ENCODE measurements at regions not wholly inside any gene's neighbourhood (a gene's known extent, or its start where the extent isn't known, plus 50 kb on each side); places are given as distances from the start of the nearest gene placed in this dataset.
"Not testable (repeated sequence)": the region's sequence is repeated elsewhere in the genome, so short reads cannot be mapped to it uniquely, and the experiment has no call there.

GRCh38 chr11:106281455-106282173 is 204.2 kb downstream of the AASDHPPT start:
- FAIRE-seq, result no peak

- no peak for FAIRE-seq
Measured at GRCh38 chr11:106286881-106287504, 209.5 kb downstream of the AASDHPPT start.

GRCh38 chr11:106288057-106288456 is 210.6 kb downstream of the AASDHPPT start:
- FAIRE-seq, result no peak

- no peak for FAIRE-seq
Measured at GRCh38 chr11:106288822-106289387, 211.4 kb downstream of the AASDHPPT start.

- FAIRE-seq, result no peak
Measured at GRCh38 chr11:106292526-106292925, 215.1 kb downstream of the AASDHPPT start.

GRCh38 chr11:106295974-106296373 is 218.5 kb downstream of the AASDHPPT start:
- no peak for FAIRE-seq

- FAIRE-seq, result no peak
Measured at GRCh38 chr11:106302416-106302815, 225.0 kb downstream of the AASDHPPT start.

GRCh38 chr11:106304274-106304673 is 226.8 kb downstream of the AASDHPPT start:
- no peak for FAIRE-seq

GRCh38 chr11:106305458-106305857 is 228.0 kb downstream of the AASDHPPT start:
- FAIRE-seq, result no peak

- FAIRE-seq, result no peak
Measured at GRCh38 chr11:106306942-106307341, 229.5 kb downstream of the AASDHPPT start.

- no peak for FAIRE-seq
Measured at GRCh38 chr11:106309070-106309684, 231.7 kb downstream of the AASDHPPT start.

GRCh38 chr11:106311531-106312230 is 234.2 kb downstream of the AASDHPPT start:
- FAIRE-seq, result no peak

- not testable (repeated sequence) for FAIRE-seq
Measured at GRCh38 chr11:106317208-106317773, 239.8 kb downstream of the AASDHPPT start.

- no peak for FAIRE-seq
Measured at GRCh38 chr11:106321601-106322000, 244.1 kb downstream of the AASDHPPT start.

- no peak for FAIRE-seq
Measured at GRCh38 chr11:106322106-106322505, 244.6 kb downstream of the AASDHPPT start.

GRCh38 chr11:106326087-106326486 is 248.6 kb downstream of the AASDHPPT start:
- no peak for FAIRE-seq

- FAIRE-seq, result no peak
Measured at GRCh38 chr11:106327134-106327533, 249.7 kb downstream of the AASDHPPT start.

- FAIRE-seq, result no peak
Measured at GRCh38 chr11:106327637-106328036, 250.2 kb downstream of the AASDHPPT start.

- FAIRE-seq, result no peak
Measured at GRCh38 chr11:106329273-106330018, 252.0 kb downstream of the AASDHPPT start.

GRCh38 chr11:106331176-106331575 is 253.7 kb downstream of the AASDHPPT start:
- FAIRE-seq, result no peak

- FAIRE-seq, result no peak
Measured at GRCh38 chr11:106333678-106334077, 256.2 kb downstream of the AASDHPPT start.

GRCh38 chr11:106344394-106344793 is 266.9 kb downstream of the AASDHPPT start:
- FAIRE-seq, result no peak

All from islet of Langerhans (tissue), 1 donor.